IMR-90 (cell line): ENCODE measurements at regions not wholly inside any gene's neighbourhood (a gene's known extent, or its start where the extent isn't known, plus 50 kb on each side); places are given as distances from the start of the nearest gene placed in this dataset.

Experiments used
- ATAC-seq: fragments of 200-7000 bp; cut with Tn5 transposase; 2 replicates; pipeline ENCODE4 v1.9.1; 2020; ENCODE audit warnings: low read depth, mild to moderate bottlenecking, moderate library complexity
- BruUV-seq: library from RNA; stranded (reverse); fragments of 400-500 nt; replicated peaks from 2 replicates; lab custom pipeline; 2021; lab: Mats Ljungman, UMichigan
- CTCF ChIA-PET: fragments of 300-600 bp; formaldehyde crosslinking; extraction: SDS; loops from one replicate; lab custom pipeline; 2021; ENCODE audit warnings: antibody characterized with exemption; lab: Yijun Ruan, JAX
- POLR2A ChIA-PET: fragments of 300-600 bp; sonication (Branson Sonifier 250); formaldehyde crosslinking; loops from one replicate; lab custom pipeline; 2022; ENCODE audit warnings: antibody characterized with exemption; ENCODE audit not compliant: unreplicated experiment; lab: Charles Lee
- DNase-seq: peaks from one replicate; pipeline ENCODE4 v3.0.0; 2013
- H2AFZ ChIP-seq: replicated peaks from 2 replicates; pipeline ENCODE3; 2013; ENCODE audit warnings: low read length, mild to moderate bottlenecking; ENCODE audit not compliant: poor library complexity
- H2AK5ac ChIP-seq: 2 replicates; pipeline ENCODE4 v1.6.1; 2013; ENCODE audit warnings: low read depth, low read length, inconsistent platforms
- H2AK9ac ChIP-seq: replicated peaks from 2 replicates; pipeline ENCODE3; 2013; ENCODE audit warnings: mild to moderate bottlenecking, low read depth, low read length, moderate library complexity; ENCODE audit not compliant: poor library complexity
- H2BK120ac ChIP-seq: 2 replicates; pipeline ENCODE4 v1.6.1; 2013; ENCODE audit warnings: low read depth, low read length, inconsistent platforms
- H2BK15ac ChIP-seq: 3 replicates; pipeline ENCODE4 v1.6.1; 2013; ENCODE audit warnings: low read depth, low read length, inconsistent platforms
- H2BK20ac ChIP-seq: 2 replicates; pipeline ENCODE4 v1.6.1; 2013; ENCODE audit warnings: low read depth, mild to moderate bottlenecking, inconsistent platforms, low read length, moderate library complexity
- H2BK5ac ChIP-seq: 2 replicates; pipeline ENCODE4 v1.6.1; 2013; ENCODE audit warnings: mild to moderate bottlenecking, low read depth, low read length, inconsistent platforms; ENCODE audit not compliant: poor library complexity, severe bottlenecking
- H3K14ac ChIP-seq: replicated peaks from 2 replicates; pipeline ENCODE4 v1.6.1; 2013; ENCODE audit warnings: low read depth, low read length, inconsistent platforms
- H3K18ac ChIP-seq: 2 replicates; pipeline ENCODE4 v1.6.1; 2013; ENCODE audit warnings: low read depth, low read length, control low read depth
- H3K23ac ChIP-seq: 2 replicates; pipeline ENCODE4 v1.6.1; 2013; ENCODE audit warnings: low read depth, low read length, inconsistent platforms
- H3K27ac ChIP-seq: 2 replicates; pipeline ENCODE4 v1.5.1; 2013; ENCODE audit warnings: mild to moderate bottlenecking, control low read depth, low read length; ENCODE audit not compliant: insufficient read depth
- H3K27me3 ChIP-seq: 2 replicates; pipeline ENCODE4 v1.6.1; 2013; ENCODE audit warnings: low read length; ENCODE audit not compliant: control insufficient read depth, insufficient read depth
- H3K36me3 ChIP-seq: 2 replicates; pipeline ENCODE4 v1.6.1; 2013; ENCODE audit warnings: low read length, mixed read lengths; ENCODE audit not compliant: control insufficient read depth, insufficient read depth
- H3K4ac ChIP-seq: 2 replicates; pipeline ENCODE4 v1.6.1; 2013; ENCODE audit warnings: low read depth, low read length, inconsistent platforms
- H3K4me1 ChIP-seq: 2 replicates; pipeline ENCODE4 v1.6.1; 2013; ENCODE audit warnings: low read length, mixed read lengths; ENCODE audit not compliant: control insufficient read depth, insufficient read depth
- H3K4me2 ChIP-seq: 2 replicates; pipeline ENCODE4 v1.6.1; 2013; ENCODE audit warnings: low read depth, mild to moderate bottlenecking, control low read depth, low read length, moderate library complexity
- H3K4me3 ChIP-seq: 2 replicates; pipeline ENCODE4 v1.5.1; 2013; ENCODE audit warnings: low read depth, mild to moderate bottlenecking, control low read depth, low read length, moderate library complexity; ENCODE audit not compliant: insufficient read depth
- H3K56ac ChIP-seq: 2 replicates; pipeline ENCODE4 v1.6.1; 2013; ENCODE audit warnings: low read length, inconsistent platforms; ENCODE audit not compliant: insufficient read depth; ENCODE audit errors: extremely low read depth
- H3K79me1 ChIP-seq, 2 experiments: 2 replicates each; pipeline ENCODE4 v1.6.1; 2013; ENCODE audit warnings: low read length in 2 of 2, inconsistent platforms in 1 of 2, low read depth in 1 of 2
- H3K9ac ChIP-seq: 2 replicates; pipeline ENCODE4 v1.6.1; 2013; ENCODE audit warnings: low read depth, low read length, control low read depth
- H3K9me1 ChIP-seq: 2 replicates; pipeline ENCODE4 v1.6.1; 2013; ENCODE audit warnings: low read length, inconsistent platforms; ENCODE audit not compliant: insufficient read depth
- H3K9me3 ChIP-seq: 2 replicates; pipeline ENCODE4 v1.6.1; 2013; ENCODE audit warnings: low read length; ENCODE audit not compliant: control insufficient read depth, insufficient read depth
- H4K20me1 ChIP-seq: 2 replicates; pipeline ENCODE4 v1.6.1; 2013; ENCODE audit warnings: low read length, inconsistent platforms; ENCODE audit not compliant: insufficient read depth
- H4K5ac ChIP-seq: 2 replicates; pipeline ENCODE4 v1.6.1; 2013; ENCODE audit warnings: mild to moderate bottlenecking, low read depth, low read length, control low read depth
- H4K8ac ChIP-seq, 2 experiments: 2 replicates each; pipeline ENCODE4 v1.6.1; 2013; ENCODE audit warnings: low read depth in 2 of 2, low read length in 2 of 2, control low read depth in 1 of 2, inconsistent platforms in 1 of 2
- H4K91ac ChIP-seq: 2 replicates; pipeline ENCODE4 v1.6.1; 2013; ENCODE audit warnings: low read depth, low read length, inconsistent platforms; ENCODE audit not compliant: insufficient read depth
- BHLHE40 ChIP-seq: fragments of 150-350 bp; IDR thresholded peaks from 2 replicates; pipeline ENCODE4 v1.6.1; 2016; ENCODE audit warnings: mild to moderate bottlenecking, low read depth, low read length
- CEBPB ChIP-seq: IDR thresholded peaks from 2 replicates; pipeline ENCODE4 v1.6.1; 2012; ENCODE audit warnings: low read depth, low read length, improper control_type of control experiment
- CHD1 ChIP-seq: IDR thresholded peaks from 2 replicates; pipeline ENCODE4 v1.6.1; 2012; ENCODE audit warnings: low read depth, low read length, improper control_type of control experiment
- CTCF ChIP-seq: conservative IDR thresholded peaks from 2 replicates; pipeline ENCODE4 v1.5.1; 2012; ENCODE audit warnings: mild to moderate bottlenecking, low read depth, low read length, improper control_type of control experiment
- ELK1 ChIP-seq: fragments of 150-350 bp; IDR thresholded peaks from 2 replicates; pipeline ENCODE4 v1.6.1; 2016; ENCODE audit warnings: low read depth, mild to moderate bottlenecking, low read length, moderate library complexity, borderline replicate concordance
- FOS ChIP-seq: fragments of 150-350 bp; IDR thresholded peaks from 2 replicates; pipeline ENCODE4 v1.6.1; 2016; ENCODE audit warnings: low read depth, low read length
- MAZ ChIP-seq: IDR thresholded peaks from 2 replicates; pipeline ENCODE4 v1.6.1; 2012; ENCODE audit warnings: low read depth, mild to moderate bottlenecking, low read length, improper control_type of control experiment, moderate library complexity, borderline replicate concordance
- MXI1 ChIP-seq: IDR thresholded peaks from 2 replicates; pipeline ENCODE4 v1.6.1; 2012; ENCODE audit warnings: low read depth, mild to moderate bottlenecking, low read length, moderate library complexity, borderline replicate concordance
- POLR2A ChIP-seq: IDR thresholded peaks from 2 replicates; pipeline ENCODE4 v1.6.1; 2012; ENCODE audit warnings: mild to moderate bottlenecking, low read depth, low read length
- RAD21 ChIP-seq: IDR thresholded peaks from 2 replicates; pipeline ENCODE4 v1.6.1; 2012; ENCODE audit warnings: low read length, improper control_type of control experiment
- RFX5 ChIP-seq: IDR thresholded peaks from 2 replicates; pipeline ENCODE4 v1.8.0; 2012; ENCODE audit warnings: low read depth, mild to moderate bottlenecking, low read length, moderate library complexity
- SMC3 ChIP-seq: fragments of 150-350 bp; IDR thresholded peaks from 2 replicates; pipeline ENCODE4 v1.6.1; 2016; ENCODE audit warnings: low read depth, mild to moderate bottlenecking, antibody characterized with exemption, low read length, moderate library complexity
- USF2 ChIP-seq: fragments of 150-350 bp; IDR thresholded peaks from 2 replicates; pipeline ENCODE4 v1.6.1; 2017; ENCODE audit warnings: mild to moderate bottlenecking, antibody characterized with exemption, low read length, low read depth
- WGBS, 2 experiments: methylation state at CpG; one replicate each; pipeline versions ENCODE4 v1.1.5 to v1.1.7; 2013; ENCODE audit warnings: missing lambda C conversion rate in 2 of 2; ENCODE audit not compliant: insufficient read length in 1 of 2; ENCODE audit errors: extremely low coverage in 2 of 2; 5-methylcytosine and 5-hydroxymethylcytosine counted together
- dilution Hi-C: fragments of 300-500 bp; cut with HindIII; formaldehyde crosslinking; loops from one replicate; pipeline ENCODE4 v1.14.3; 2018; ENCODE audit warnings: low sequenced_read_pairs; ENCODE audit not compliant: unreplicated experiment
- in situ Hi-C: fragments of 300-500 bp; cut with MboI; formaldehyde crosslinking; loops from 3 replicates; pipeline ENCODE4 v1.14.3; 2019; ENCODE audit warnings: low sequenced_read_pairs, inconsistent platforms, mixed read lengths
- intact Hi-C: fragments of 100-400 bp; cut with micrococcal nuclease; formaldehyde crosslinking; loops from 2 replicates; pipeline ENCODE4 v1.10.0; 2022

- no peaks in the 10 kb centered on the region for H4K20me1 ChIP-seq
- no peak overlapping the region for H2BK20ac ChIP-seq
- no peak overlapping the region for H2AK9ac ChIP-seq
- no peaks in the 10 kb centered on the region for H3K36me3 ChIP-seq
- H3K4me2 ChIP-seq = no peak overlapping the region
- no peaks in the 10 kb centered on the region for H3K79me1 ChIP-seq
- H3K27me3 ChIP-seq = no peaks in the 10 kb centered on the region
- in situ Hi-C loops (no loop called here), intact Hi-C loops (no loop called here), dilution Hi-C loops (no loop called here)
- WGBS, 2 experiments = no CpG with 5 or more reads among the region's 3 CpGs
- DNase-seq = no peak
- no peaks in the 10 kb centered on the region for H3K9me1 ChIP-seq
- no peak overlapping the region for H4K5ac ChIP-seq
- ATAC-seq = no peak
- no peaks in the 10 kb centered on the region for H3K9me3 ChIP-seq
- H3K4ac ChIP-seq = no peak overlapping the region
- no peak overlapping the region for H3K27ac ChIP-seq
- no peaks in the 10 kb centered on the region for H3K4me1 ChIP-seq
- H2BK15ac ChIP-seq = no peak overlapping the region
- no peak overlapping the region for H3K9ac ChIP-seq
- no peak overlapping the region for H3K56ac ChIP-seq
- H4K8ac ChIP-seq = no peak overlapping the region
- H4K91ac ChIP-seq = no peak overlapping the region
- no TSS peak for BruUV-seq
- H2BK5ac ChIP-seq = no peak overlapping the region
- H3K18ac ChIP-seq = no peak overlapping the region
- H3K4me3 ChIP-seq = no peak overlapping the region
- CTCF ChIA-PET = no interaction called here
- no peak overlapping the region for H3K14ac ChIP-seq
- H2AK5ac ChIP-seq = no peak overlapping the region
- POLR2A ChIA-PET = no interaction called here
- no peak for TF ChIP-seq RFX5
- no peak for TF ChIP-seq SMC3
- TF ChIP-seq BHLHE40 = no peak
- no peak for TF ChIP-seq MXI1
- TF ChIP-seq ELK1 = no peak
- TF ChIP-seq MAZ = no peak
- no peak for TF ChIP-seq CHD1
- no peak for TF ChIP-seq CEBPB
- TF ChIP-seq USF2 = no peak
- TF ChIP-seq CTCF = no peak
- no peak for TF ChIP-seq RAD21
- no peak for TF ChIP-seq POLR2A
- TF ChIP-seq FOS = no peak
- H2BK120ac ChIP-seq = no peak overlapping the region
- no peak overlapping the region for H3K23ac ChIP-seq
- no peak overlapping the region for H2AFZ ChIP-seq
Observed at GRCh38 chr3:158912188-158912587, 110.3 kb downstream of the MFSD1 start.
